Neural cell (in vitro differentiated cells): ENCODE measurements at regions not wholly inside any gene's neighbourhood (a gene's known extent, or its start where the extent isn't known, plus 50 kb on each side); places are given as distances from the start of the nearest gene placed in this dataset.

Experiments used
- H2AFZ ChIP-seq: fragments of 200-600, 300-800 bp; sonication (generic), shearing (Covaris generic); 2 replicates; pipeline ENCODE4 v1.6.0; 2014; ENCODE audit warnings: low read depth, mild to moderate bottlenecking, antibody characterized with exemption, low read length, moderate library complexity
- H3F3A ChIP-seq: fragments of 200-600 bp; shearing (Covaris generic); 2 replicates; pipeline ENCODE4 v1.6.1; 2016; ENCODE audit warnings: mild to moderate bottlenecking, moderate library complexity, mixed read lengths, antibody characterized with exemption, low read length; ENCODE audit not compliant: insufficient read depth, poor library complexity, severe bottlenecking
- H3K27ac ChIP-seq: fragments of 200-600, 300-800 bp; sonication (generic), shearing (Covaris generic); 2 replicates; pipeline ENCODE4 v1.5.1; 2014; ENCODE audit warnings: mild to moderate bottlenecking, low read length, moderate library complexity
- H3K27me3 ChIP-seq: fragments of 300-800, 200-600 bp; sonication (generic), shearing (Covaris generic); 2 replicates; pipeline ENCODE4 v1.6.0; 2014; ENCODE audit warnings: mild to moderate bottlenecking, low read depth, low read length, moderate library complexity; ENCODE audit not compliant: insufficient read depth
- H3K36me3 ChIP-seq: fragments of 300-800, 200-600 bp; sonication (generic), shearing (Covaris generic); 2 replicates; pipeline ENCODE4 v1.5.1; 2014; ENCODE audit warnings: mild to moderate bottlenecking, antibody characterized with exemption, low read length, moderate library complexity; ENCODE audit not compliant: insufficient read depth
- H3K4me2 ChIP-seq: fragments of 300-800, 200-600 bp; sonication (generic), shearing (Covaris generic); 2 replicates; pipeline ENCODE4 v1.6.0; 2014; ENCODE audit warnings: mild to moderate bottlenecking, low read length
- H3K4me3 ChIP-seq: fragments of 300-800, 200-600 bp; sonication (generic), shearing (Covaris generic); 2 replicates; pipeline ENCODE4 v1.5.1; 2014; ENCODE audit warnings: mild to moderate bottlenecking, low read length, moderate library complexity
- H3K79me2 ChIP-seq: fragments of 200-600 bp; shearing (Covaris generic); replicated peaks from 2 replicates; pipeline ENCODE4 v1.6.0; 2014; ENCODE audit warnings: mild to moderate bottlenecking, low read length, moderate library complexity; ENCODE audit not compliant: insufficient read depth
- H3K9ac ChIP-seq: fragments of 300-800, 200-600 bp; sonication (generic), shearing (Covaris generic); 2 replicates; pipeline ENCODE4 v1.6.1; 2016; ENCODE audit warnings: mild to moderate bottlenecking, low read length, mixed read lengths
- H3K9me2 ChIP-seq: fragments of 200-600 bp; shearing (Covaris generic); 2 replicates; pipeline ENCODE4 v1.6.1; 2016; ENCODE audit warnings: mild to moderate bottlenecking, low read length, mixed read lengths; ENCODE audit not compliant: insufficient read depth
- H3K9me3 ChIP-seq: fragments of 200-600, 300-800 bp; sonication (generic), shearing (Covaris generic); 2 replicates; pipeline ENCODE4 v1.6.1; 2016; ENCODE audit warnings: mild to moderate bottlenecking, mixed run types, low read length, moderate library complexity, mixed read lengths
- H4K20me1 ChIP-seq: fragments of 200-600 bp; shearing (Covaris generic); 2 replicates; pipeline ENCODE4 v1.6.1; 2016; ENCODE audit warnings: mild to moderate bottlenecking, mixed run types; ENCODE audit not compliant: insufficient read depth
- CTCF ChIP-seq: fragments of 450-650 bp; IDR thresholded peaks from 2 replicates; pipeline ENCODE4 v1.5.1; 2014; ENCODE audit warnings: antibody characterized with exemption, mild to moderate bottlenecking, moderate library complexity; ENCODE audit not compliant: poor library complexity, severe bottlenecking
- EP300 ChIP-seq: fragments of 450-650 bp; conservative IDR thresholded peaks from 2 replicates; pipeline ENCODE4 v1.6.1; 2014; ENCODE audit warnings: antibody characterized with exemption, mild to moderate bottlenecking, moderate library complexity; ENCODE audit not compliant: poor library complexity, severe bottlenecking
- EZH2 ChIP-seq: fragments of 200-600, 300-800 bp; shearing (Covaris generic), sonication (generic); IDR thresholded peaks from 2 replicates; pipeline ENCODE4 v1.6.1; 2014; ENCODE audit warnings: antibody characterized with exemption, low read length, borderline replicate concordance, mild to moderate bottlenecking; ENCODE audit not compliant: insufficient read depth, poor library complexity, severe bottlenecking
- MXI1 ChIP-seq: fragments of 450-650 bp; conservative IDR thresholded peaks from 2 replicates; pipeline ENCODE4 v1.6.1; 2014; ENCODE audit warnings: antibody characterized with exemption, mild to moderate bottlenecking; ENCODE audit not compliant: poor library complexity, severe bottlenecking
- POLR2AphosphoS5 ChIP-seq: IDR thresholded peaks from 2 replicates; pipeline ENCODE4 v1.6.1; 2012
- RAD21 ChIP-seq: fragments of 450-650 bp; conservative IDR thresholded peaks from 2 replicates; pipeline ENCODE4 v1.6.1; 2014; ENCODE audit warnings: antibody characterized with exemption, mild to moderate bottlenecking, moderate library complexity
- REST ChIP-seq: IDR thresholded peaks from 2 replicates; pipeline ENCODE4 v1.6.1; 2012; ENCODE audit warnings: borderline replicate concordance
- SMC3 ChIP-seq: fragments of 450-650 bp; conservative IDR thresholded peaks from 2 replicates; pipeline ENCODE4 v1.6.1; 2014; ENCODE audit warnings: antibody characterized with exemption, mild to moderate bottlenecking, moderate library complexity; ENCODE audit not compliant: poor library complexity
- TAF1 ChIP-seq: IDR thresholded peaks from 2 replicates; pipeline ENCODE4 v1.6.1; 2012; ENCODE audit warnings: low read depth

GRCh38 chr4:13794819-13795565 is 167.5 kb upstream of the BOD1L1 start:
- no peak overlapping the region for H3K4me3 ChIP-seq
- no peaks in the 10 kb centered on the region for H3K9me3 ChIP-seq
- H3K36me3 ChIP-seq = no peaks in the 10 kb centered on the region
- H3K9me2 ChIP-seq = no peaks in the 10 kb centered on the region
- H3K27me3 ChIP-seq = no peaks in the 10 kb centered on the region
- no peak overlapping the region for H3K9ac ChIP-seq
- no peak overlapping the region for H2AFZ ChIP-seq
- no peak overlapping the region for H3K4me2 ChIP-seq
- H3K79me2 ChIP-seq = no peaks in the 10 kb centered on the region
- TF ChIP-seq RAD21 (no peak), SMC3 (no peak), EZH2 (no peak), REST (no peak), CTCF (no peak), MXI1 (no peak), TAF1 (no peak), POLR2AphosphoS5 (no peak), EP300 (no peak)
- H3K27ac ChIP-seq = no peak overlapping the region
- H3F3A ChIP-seq = no peaks in the 10 kb centered on the region
- H4K20me1 ChIP-seq = no peaks in the 10 kb centered on the region

- Histone ChIP-seq H3K27me3 (no peaks in the 10 kb centered on the region), H3K79me2 (no peaks in the 10 kb centered on the region), H3K9me3 (no peaks in the 10 kb centered on the region), H3K9me2 (no peaks in the 10 kb centered on the region), H3K4me2 (no peak overlapping the region), H4K20me1 (no peaks in the 10 kb centered on the region), H3K4me3 (no peak overlapping the region), H3K27ac (no peak overlapping the region), H3K9ac (no peak overlapping the region), H3K36me3 (no peaks in the 10 kb centered on the region), H3F3A (no peaks in the 10 kb centered on the region), H2AFZ (no peak overlapping the region)
- TF ChIP-seq REST (no peak), RAD21 (no peak), SMC3 (no peak), EZH2 (no peak)
These were observed 169.5 kb upstream of the BOD1L1 start for GRCh38 chr4:13797061-13797460.
